ENCODE measurements at regions not wholly inside any gene's neighbourhood (a gene's known extent, or its start where the extent isn't known, plus 50 kb on each side); places are given as distances from the start of the nearest gene placed in this dataset.

GRCh38 chr10:31603235-31604087, 284.4 kb downstream of the ZEB1 start:
- Histone ChIP-seq H3K27ac (no peak overlapping the region), H3K9me3 (ENCODE audit: low read depth) (no peaks in the 10 kb centered on the region), H3K79me2 (ENCODE audit: low read depth) (no peaks in the 10 kb centered on the region), H3F3A (ENCODE audit: low read depth) (no peaks in the 10 kb centered on the region), H3K9ac (no peak overlapping the region), H3K4me2 (peak overlapping the region; percentile 84), H2AFZ (replicated peaks) (peak overlapping the region; percentile 81), H3K27me3 (no peaks in the 10 kb centered on the region), H3K4me3 (peak overlapping the region; percentile 62), H4K20me1 (ENCODE audit: low read depth) (no peaks in the 10 kb centered on the region), H3K4me1 (no peaks in the 10 kb centered on the region), H3K36me3 (no peaks in the 10 kb centered on the region)
- Mint-ChIP-seq H3K36me3 (no peaks in the 10 kb centered on the region), H3K4me3 (peak overlapping the region; percentile 91), H3K4me1 (peaks cover 13% of the 10 kb centered on the region), H3K9me3 (peaks cover 2% of the 10 kb centered on the region), H3K27me3 (ENCODE audit: insufficient read depth, low read depth) (peaks cover 8% of the 10 kb centered on the region), H3K27ac (peak overlapping the region; percentile 96)
- TF ChIP-seq EZH2phosphoT487 (IDR thresholded peaks at IDR 0.05) (no peak), EZH2 (IDR thresholded peaks at IDR 0.05) (no peak)
- TF ChIP-seq, protein P1, sequence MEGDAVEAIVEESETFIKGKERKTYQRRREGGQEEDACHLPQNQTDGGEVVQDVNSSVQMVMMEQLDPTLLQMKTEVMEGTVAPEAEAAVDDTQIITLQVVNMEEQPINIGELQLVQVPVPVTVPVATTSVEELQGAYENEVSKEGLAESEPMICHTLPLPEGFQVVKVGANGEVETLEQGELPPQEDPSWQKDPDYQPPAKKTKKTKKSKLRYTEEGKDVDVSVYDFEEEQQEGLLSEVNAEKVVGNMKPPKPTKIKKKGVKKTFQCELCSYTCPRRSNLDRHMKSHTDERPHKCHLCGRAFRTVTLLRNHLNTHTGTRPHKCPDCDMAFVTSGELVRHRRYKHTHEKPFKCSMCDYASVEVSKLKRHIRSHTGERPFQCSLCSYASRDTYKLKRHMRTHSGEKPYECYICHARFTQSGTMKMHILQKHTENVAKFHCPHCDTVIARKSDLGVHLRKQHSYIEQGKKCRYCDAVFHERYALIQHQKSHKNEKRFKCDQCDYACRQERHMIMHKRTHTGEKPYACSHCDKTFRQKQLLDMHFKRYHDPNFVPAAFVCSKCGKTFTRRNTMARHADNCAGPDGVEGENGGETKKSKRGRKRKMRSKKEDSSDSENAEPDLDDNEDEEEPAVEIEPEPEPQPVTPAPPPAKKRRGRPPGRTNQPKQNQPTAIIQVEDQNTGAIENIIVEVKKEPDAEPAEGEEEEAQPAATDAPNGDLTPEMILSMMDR (IDR thresholded peaks at IDR 0.05): no peak
- peak; percentile 99 for DNase-seq (ENCODE audit: low spot score)

- Histone ChIP-seq H3K36me3 (no peaks in the 10 kb centered on the region), H3K9me3 (ENCODE audit: low read depth) (no peaks in the 10 kb centered on the region), H3K4me1 (no peaks in the 10 kb centered on the region), H3F3A (ENCODE audit: low read depth) (no peaks in the 10 kb centered on the region), H3K27me3 (no peaks in the 10 kb centered on the region), H3K79me2 (ENCODE audit: low read depth) (no peaks in the 10 kb centered on the region), H3K4me2 (peak overlapping the region; percentile 84), H2AFZ (replicated peaks) (peak overlapping the region; percentile 81), H4K20me1 (ENCODE audit: low read depth) (no peaks in the 10 kb centered on the region), H3K9ac (no peak overlapping the region), H3K4me3 (peak overlapping the region; percentile 62), H3K27ac (no peak overlapping the region)
- H3K4me1 Mint-ChIP-seq: peaks cover 13% of the 10 kb centered on the region
- no peaks in the 10 kb centered on the region for H3K36me3 Mint-ChIP-seq
- H3K27ac Mint-ChIP-seq: peak overlapping the region; percentile 59
- H3K27me3 Mint-ChIP-seq (ENCODE audit: insufficient read depth, low read depth): peaks cover 9% of the 10 kb centered on the region
- peak; percentile 83 for DNase-seq (ENCODE audit: low spot score)
- H3K4me3 Mint-ChIP-seq: peak overlapping the region; percentile 88
- no peak for TF ChIP-seq EZH2phosphoT487 (IDR thresholded peaks at IDR 0.05)
- peaks cover 2% of the 10 kb centered on the region for H3K9me3 Mint-ChIP-seq
Measured at GRCh38 chr10:31602541-31603234, 283.7 kb downstream of the ZEB1 start.

- Histone ChIP-seq H3K4me1 (no peaks in the 10 kb centered on the region), H3K9ac (no peak overlapping the region), H2AFZ (replicated peaks) (no peak overlapping the region), H3K9me3 (ENCODE audit: low read depth) (no peaks in the 10 kb centered on the region), H3K27ac (no peak overlapping the region), H3F3A (ENCODE audit: low read depth) (no peaks in the 10 kb centered on the region), H3K4me2 (no peak overlapping the region), H3K27me3 (no peaks in the 10 kb centered on the region), H3K79me2 (ENCODE audit: low read depth) (no peaks in the 10 kb centered on the region), H3K36me3 (no peaks in the 10 kb centered on the region), H3K4me3 (no peak overlapping the region), H4K20me1 (ENCODE audit: low read depth) (no peaks in the 10 kb centered on the region)
- Mint-ChIP-seq H3K4me1 (peaks cover 13% of the 10 kb centered on the region), H3K4me3 (no peak overlapping the region), H3K36me3 (no peaks in the 10 kb centered on the region), H3K27me3 (ENCODE audit: insufficient read depth, low read depth) (peaks cover 9% of the 10 kb centered on the region), H3K9me3 (peaks cover 2% of the 10 kb centered on the region), H3K27ac (no peak overlapping the region)
- DNase-seq (ENCODE audit: low spot score): no peak
- TF ChIP-seq EZH2phosphoT487 (IDR thresholded peaks at IDR 0.05) (no peak), EZH2 (IDR thresholded peaks at IDR 0.05) (no peak)
- TF ChIP-seq, protein P1 (IDR thresholded peaks at IDR 0.05): no peak
Measured at GRCh38 chr10:31601136-31601535, 282.1 kb downstream of the ZEB1 start.
